GM21381 (cell line): ENCODE measurements at regions not wholly inside any gene's neighbourhood (a gene's known extent, or its start where the extent isn't known, plus 50 kb on each side); places are given as distances from the start of the nearest gene placed in this dataset.
"Not testable (repeated sequence)": the region's sequence is repeated elsewhere in the genome, so short reads cannot be mapped to it uniquely, and the experiment has no call there.

Source experiments
- ATAC-seq: cut with Tn5 transposase; IDR thresholded peaks from one replicate; pipeline ENCODE4 v1.9.1; 2021; ENCODE audit warnings: mild to moderate bottlenecking, moderate library complexity; ENCODE audit not compliant: unreplicated experiment

DNA sequence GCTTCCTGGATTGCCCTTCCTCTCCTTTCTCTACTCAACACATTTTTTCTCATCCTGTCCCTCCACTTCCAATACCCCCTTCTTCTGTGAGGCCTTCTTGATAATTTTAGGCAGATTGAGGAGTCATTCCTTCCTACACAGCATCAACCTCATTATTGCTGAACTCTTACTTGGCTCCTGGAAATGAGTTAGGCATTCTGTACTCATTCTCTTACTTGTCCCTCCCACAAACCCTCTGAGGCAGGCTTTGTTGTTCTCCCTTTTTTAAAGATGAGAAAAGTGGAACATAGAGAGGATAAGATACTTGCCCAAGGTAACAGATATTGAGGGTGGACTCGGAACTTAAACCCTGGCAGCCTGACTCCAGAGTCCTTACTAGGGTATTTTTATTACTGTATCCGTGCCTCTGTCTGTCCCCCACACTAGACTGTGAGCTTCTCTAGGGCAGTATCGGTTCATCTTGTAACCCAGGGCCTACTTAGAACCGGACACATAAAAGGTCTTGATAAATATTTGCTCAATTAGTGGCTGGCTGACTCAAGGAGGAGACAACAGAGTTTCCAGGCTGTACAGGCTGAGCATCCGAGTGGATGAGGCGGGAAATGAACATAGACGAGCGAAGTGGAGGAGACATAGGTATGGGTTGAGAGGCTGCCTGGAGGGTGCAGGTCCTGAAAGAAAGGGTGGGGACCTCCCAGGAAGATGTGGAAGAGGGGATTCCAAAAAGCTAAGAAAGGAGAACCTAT lies 148.7 kb upstream of the ATP2B2 start:
- ATAC-seq: no peak

DNA sequence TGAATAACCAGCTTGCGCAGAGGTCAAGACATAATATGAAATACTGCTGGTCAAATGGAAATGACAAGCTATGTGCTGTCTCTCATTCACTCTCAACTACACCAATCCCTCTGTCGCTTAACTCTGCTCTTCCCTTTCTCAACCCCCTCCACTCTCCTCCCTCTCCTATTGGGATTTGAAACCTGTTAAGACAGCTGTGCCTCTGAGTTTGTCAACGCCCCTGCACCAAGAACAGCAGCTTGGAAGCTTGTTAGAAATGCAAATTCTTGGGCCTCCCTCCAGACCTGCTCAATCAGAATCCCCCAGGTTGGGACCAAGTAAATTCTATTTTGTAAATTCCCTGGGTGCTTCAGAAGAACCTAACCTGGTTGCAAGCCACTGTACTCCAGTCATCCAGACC lies 149.7 kb upstream of the ATP2B2 start:
- no peak for ATAC-seq

DNA sequence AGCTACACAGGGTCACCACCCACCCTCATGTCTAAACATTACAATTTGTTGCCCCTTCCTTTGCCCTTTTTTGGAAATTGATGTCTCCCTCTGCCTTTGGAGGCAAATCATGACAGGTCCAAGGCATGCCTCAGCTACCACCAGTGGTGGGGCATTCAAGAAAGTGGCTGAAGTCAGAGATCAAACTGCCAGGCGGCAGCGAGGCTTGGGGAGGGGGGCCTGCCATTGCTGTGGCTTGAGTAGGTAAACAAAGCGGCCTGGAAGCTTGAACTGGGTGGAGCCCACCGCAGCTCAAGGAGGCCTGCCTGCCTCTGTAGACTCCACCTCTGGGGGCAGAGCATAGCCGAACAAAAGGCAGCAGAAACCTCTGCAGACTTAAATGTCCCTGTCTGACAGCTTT lies 152.0 kb upstream of the ATP2B2 start:
- ATAC-seq: not testable (repeated sequence)

DNA sequence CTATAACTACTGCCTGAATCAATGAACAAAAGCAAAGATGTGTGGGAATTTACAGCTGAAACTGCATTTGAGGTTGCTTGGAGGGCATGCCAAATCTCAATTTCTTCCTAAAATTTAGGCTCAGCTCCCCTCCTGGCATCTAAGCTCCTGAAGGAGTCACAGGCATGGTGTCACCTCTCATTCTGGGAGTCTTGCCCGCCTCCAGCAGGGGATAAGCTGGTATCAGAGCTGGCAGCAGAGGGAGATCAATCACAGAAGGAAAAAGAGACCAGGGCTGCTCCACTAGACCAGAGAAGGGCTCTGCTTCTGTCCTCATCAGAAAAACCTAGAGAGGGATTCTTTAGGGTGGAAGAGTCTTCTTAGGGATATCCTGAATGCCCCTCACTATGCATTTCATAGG lies 150.4 kb upstream of the SLC6A11 start:
- no peak for ATAC-seq

- no peak for ATAC-seq
Measured at GRCh38 chr3:10666621-10667020, 149.4 kb upstream of the SLC6A11 start.

DNA sequence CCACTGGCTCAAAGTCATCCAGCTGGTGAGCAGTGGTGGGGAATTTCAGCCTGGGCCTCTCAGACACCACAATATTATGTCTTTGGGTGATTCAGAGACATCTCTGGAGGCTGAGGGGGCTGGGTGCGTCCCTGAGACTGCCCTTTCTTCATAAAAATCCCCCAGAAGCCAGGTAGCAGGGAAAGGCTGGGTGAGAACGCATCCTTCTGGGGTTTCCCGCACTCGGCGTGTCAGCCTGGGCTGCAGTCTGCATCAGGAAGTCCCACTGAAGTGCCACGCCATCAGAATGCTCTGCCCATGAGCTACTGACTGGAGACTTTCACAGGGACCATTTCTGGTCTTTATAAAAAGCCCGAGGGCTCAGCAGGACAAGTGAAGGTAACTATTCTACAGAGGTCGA lies 148.8 kb upstream of the SLC6A11 start:
- no peak for ATAC-seq

DNA sequence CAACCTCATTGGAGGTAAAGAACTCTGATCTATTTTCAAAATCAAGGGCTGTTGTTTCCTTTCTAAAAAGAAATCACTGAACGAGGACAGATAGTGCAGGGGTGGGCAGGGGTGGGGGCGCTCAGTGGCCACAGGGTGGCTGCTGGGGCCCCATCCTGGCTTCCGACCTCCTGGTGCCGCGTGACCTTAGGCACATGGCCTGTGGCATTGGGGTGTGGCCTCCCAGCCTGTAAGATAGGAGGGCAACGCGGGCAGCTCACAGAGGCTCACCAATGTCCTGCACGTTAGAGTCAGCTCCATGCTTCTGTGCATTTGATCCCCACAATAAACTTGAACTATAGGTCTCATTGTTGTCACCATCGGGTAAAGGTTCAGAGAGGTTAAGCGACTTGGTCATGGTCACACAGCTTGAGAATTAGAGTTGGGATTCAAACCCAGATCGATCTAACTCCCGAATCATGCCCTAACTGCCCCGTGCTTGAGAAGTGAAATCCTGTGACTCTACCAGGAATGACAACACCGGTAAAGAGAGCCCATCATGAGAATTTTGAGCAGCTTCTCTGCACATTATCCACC lies 148.0 kb upstream of the SLC6A11 start:
- no peak for ATAC-seq

DNA sequence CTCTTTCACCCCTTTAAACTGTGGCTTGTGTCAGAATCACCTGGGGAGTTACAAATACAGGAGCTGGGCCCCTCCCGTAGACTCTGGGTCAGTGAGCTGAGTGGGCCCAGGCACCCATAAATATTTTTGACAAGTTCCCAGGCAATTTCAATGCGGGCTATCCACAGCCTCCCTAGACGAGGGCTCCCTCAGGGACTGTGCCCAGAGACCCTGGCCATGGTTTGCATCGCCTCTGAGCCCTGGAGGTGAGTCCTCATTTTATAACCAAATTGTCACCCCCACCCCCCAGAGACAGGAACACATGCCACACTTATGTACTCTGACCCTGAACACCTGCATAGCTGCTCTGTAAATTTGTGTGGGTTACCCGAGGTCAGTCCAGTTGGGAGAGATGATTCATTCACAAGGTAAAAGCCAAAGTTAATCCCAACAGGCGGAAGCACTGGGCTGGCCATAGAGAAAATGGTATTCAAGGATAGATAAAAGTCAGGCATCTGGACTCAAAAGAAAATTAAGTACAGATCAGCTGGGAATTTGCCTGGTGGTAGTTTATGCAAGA lies 146.5 kb upstream of the SLC6A11 start:
- ATAC-seq: no peak

GRCh38 chr3:10672422-10672821 lies 143.6 kb upstream of the SLC6A11 start:
- no peak for ATAC-seq

DNA sequence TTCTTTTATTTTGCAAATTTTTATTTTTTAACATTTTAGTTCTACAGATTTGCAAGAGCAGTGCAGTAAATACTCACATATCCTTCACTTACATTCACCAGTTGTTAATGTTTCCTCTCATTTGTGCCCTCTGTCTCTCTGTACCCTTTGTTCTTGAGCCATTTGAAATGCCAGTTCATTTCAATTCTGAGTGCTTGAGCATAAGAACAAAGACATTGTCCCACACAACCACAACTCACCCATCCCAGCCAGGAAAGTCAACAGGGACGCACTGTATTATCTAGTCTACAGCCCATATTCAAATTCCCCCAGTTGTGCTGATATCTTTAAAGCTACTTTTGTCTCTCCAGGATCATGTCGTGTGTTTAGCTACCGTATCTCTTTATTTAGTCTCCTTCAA lies 141.4 kb upstream of the SLC6A11 start:
- ATAC-seq: no peak

- ATAC-seq: no peak
Measured at GRCh38 chr3:10676905-10677304, 139.1 kb upstream of the SLC6A11 start.

- no peak for ATAC-seq
Measured at GRCh38 chr3:10678796-10679376, 137.1 kb upstream of the SLC6A11 start.

DNA sequence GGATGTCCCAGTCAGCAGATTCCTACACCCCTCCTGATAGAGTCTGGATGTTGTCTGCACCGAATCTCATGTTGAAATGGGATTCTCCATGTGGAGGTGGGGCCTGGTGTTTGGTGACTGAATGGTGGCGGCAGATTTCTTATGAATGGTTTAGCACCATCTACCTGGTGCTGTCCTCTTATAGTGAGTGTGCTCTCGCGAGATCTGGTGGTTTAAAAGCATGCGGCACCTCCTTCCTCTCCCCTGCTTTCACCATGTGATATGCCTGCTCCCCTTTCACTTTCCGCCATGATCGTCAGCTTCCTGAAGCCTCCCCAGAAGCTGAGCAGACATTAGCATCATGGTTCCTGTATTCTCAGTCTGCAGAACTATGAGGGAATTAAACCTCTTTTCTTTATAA lies 135.2 kb upstream of the SLC6A11 start:
- ATAC-seq: no peak

DNA sequence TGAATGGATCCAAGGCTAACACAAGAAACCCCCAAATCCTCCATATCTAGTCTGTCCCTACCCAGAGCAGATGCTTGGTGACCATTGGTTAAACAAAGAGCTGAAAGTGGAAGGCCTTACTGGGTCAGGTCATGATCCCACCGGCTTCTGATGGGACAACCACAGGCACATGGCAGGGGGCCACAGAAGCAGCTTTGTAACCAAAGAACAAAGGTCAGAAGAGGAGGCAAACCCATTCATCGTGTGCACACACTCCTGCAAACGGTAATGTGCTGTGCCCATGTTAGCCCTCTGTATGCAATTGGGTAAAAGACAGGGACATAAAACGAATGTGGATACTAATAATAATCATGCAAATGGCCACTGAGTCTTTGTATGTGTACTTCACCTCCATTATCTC lies 133.3 kb upstream of the SLC6A11 start:
- no peak for ATAC-seq

- no peak for ATAC-seq
Measured at GRCh38 chr3:10683106-10683505, 132.9 kb upstream of the SLC6A11 start.

DNA sequence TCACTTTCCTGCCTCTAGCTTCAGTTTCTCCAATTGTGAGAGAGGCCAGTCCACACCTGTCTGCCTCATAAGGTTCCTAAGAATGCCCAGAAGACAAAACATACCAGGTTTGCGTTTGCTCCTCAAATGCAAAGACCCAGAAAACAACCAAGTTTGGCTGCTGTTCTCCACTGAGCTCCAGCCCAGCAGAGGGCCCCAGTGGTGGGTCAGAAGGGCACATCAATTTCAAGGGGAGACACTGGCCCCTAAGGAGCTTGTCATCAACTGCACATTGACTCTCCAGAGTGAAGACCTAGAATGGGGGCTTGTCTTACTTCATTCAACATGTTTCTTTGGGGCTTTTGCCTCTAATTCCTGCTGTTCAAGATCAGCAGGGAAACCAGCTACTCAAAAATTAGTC lies 127.9 kb upstream of the SLC6A11 start:
- no peak for ATAC-seq

DNA sequence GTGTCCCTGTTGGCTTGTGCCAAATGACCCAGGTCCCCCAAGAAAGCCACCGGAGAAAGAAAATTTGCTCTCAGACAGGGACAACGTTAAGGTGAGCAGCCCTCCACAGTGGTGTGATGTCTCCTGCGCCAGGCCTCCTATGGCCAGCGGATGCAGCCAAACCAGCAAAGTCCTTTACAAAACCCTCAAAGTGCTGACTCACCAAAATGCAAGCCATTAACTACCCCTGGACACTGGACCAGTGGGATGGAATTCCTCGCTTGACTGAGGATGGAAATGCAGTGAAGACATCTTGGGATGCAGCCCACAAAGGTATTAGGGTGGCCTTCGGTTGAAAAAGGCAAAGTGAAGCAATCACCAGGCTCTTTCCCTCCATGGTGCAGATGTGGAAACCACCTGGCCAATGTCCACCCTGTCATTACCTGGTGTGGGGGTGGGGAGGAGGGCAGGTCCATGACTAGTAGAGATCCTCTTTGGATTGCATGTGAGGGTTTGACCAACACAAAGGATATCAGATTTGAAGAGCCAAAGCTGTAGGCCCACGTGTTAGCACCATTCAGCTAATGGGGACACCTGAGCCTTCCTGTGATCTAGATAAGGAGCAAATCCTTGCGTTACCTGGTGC lies 127.4 kb upstream of the SLC6A11 start:
- ATAC-seq: no peak

GRCh38 chr3:10692039-10692622 lies 123.9 kb upstream of the SLC6A11 start:
- no peak for ATAC-seq

DNA sequence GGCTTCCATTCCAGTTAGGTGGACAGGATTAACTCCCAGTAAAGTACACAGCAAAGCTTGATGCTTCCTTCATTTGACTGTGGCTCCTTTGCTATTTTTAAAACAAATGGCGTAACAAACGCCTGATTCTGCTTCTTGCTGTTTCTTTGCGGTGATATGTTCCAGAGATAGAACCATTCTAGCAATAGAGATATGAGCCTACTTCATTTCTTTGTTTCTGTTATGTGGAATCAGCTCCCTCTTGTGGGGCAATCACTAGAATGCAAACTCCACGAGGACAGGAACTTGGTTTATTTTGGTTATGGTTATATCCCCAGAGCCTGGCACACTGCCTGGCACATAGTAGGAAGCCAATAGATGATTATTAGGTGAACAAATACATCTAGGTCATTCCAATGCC lies 122.6 kb upstream of the SLC6A11 start:
- ATAC-seq: no peak

- ATAC-seq: no peak
Measured at GRCh38 chr3:10694179-10694578, 121.8 kb upstream of the SLC6A11 start.

GRCh38 chr3:10695186-10695585 lies 120.8 kb upstream of the SLC6A11 start:
- ATAC-seq: not testable (repeated sequence)
